Stimulated activated naive CD4-positive, alpha-beta T cell (primary cell): ENCODE measurements at regions not wholly inside any gene's neighbourhood (a gene's known extent, or its start where the extent isn't known, plus 50 kb on each side); places are given as distances from the start of the nearest gene placed in this dataset.

ENCODE experiments used
- DNase-seq, 6 experiments: peaks; one replicate each; lab custom pipeline; 2025; lab: John Stamatoyannopoulos, UW

- DNase-seq, result no peak
Observed at GRCh38 chr7:41910940-41911600, 208.2 kb upstream of the INHBA start.

DNA sequence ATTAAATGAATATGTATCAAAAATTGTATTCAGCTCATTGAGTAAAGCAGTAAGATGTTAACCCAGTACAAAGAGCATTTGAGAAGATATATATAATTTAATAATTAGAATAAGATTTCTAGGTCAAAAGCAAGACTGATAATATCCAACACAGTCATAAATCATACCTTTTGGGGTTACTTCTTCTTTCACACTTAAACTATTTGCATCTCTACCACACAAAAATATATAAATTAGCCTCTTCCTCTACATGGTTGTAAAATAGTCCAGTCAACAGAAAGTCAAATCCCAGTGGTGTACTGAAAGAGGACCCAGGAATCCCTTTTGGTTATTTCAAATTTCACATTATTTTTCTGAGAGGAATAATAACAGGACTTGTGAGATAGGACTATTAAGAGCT is 204.6 kb upstream of the INHBA start:
- no peak for DNase-seq

DNA sequence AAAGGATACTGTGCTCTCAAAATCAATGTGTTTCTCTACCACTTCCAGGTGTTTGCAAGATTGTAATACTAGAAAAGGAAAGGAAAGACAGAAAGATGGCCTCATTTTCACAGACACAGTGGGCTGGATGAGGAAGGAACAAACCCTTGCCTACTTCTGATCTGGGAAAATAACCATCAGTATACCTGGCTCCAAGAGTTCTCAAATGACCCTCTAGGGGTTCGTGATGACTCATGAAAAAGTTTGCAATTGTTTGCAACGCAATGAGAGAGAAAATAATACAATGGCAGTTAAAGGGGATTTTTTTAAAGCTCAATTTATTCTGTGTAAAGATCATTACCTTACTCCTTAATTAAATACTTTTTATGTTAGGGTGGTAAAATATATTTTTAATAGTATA is 197.6 kb upstream of the INHBA start:
- no peak for DNase-seq

DNA sequence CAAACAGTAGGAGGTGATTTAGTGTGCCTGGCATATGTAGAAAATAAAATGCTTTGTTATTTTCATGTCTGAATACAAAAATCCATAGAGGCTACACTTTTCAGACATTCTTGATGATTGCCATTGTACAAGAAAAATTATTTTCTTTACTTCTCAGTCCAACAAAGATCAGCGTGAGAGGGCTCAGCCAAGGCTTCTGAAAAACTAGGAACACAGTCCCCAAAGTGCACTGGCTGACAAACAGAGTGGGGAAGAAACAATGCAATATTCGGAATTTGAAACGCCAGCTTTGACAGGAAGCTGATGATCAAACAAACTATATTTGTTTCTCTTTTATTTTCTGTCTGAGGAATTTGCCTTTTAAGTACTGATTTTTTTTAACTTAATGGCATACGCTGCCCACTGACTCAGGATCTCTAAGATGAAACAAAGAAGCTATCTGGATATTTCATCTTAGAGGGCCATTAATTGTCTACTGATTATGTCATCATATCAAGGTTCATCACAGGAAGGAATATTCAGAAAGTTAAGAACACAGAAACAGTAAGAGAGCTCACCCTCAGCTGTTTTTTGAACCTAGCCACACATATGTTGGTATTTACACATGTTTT is 197.0 kb upstream of the INHBA start:
- no peak for DNase-seq

DNA sequence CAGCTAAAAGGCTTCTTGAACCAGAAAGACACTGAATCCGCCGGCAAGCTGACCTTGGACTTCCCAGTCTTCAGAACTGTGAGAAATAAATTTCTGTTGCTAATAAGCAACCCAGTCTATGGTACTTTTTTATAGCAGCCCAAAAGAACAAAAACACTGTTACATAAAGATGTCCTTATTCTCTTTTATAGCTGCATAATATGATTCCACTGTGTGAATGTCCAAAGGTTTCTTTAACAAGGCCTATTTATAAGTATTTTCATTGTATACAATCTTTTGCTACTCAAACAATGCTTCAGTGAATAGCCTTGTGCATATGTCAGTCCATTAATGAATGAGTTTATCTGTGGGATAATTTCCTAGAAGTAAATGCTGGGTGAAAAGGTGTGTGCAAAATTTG is 190.8 kb upstream of the INHBA start:
- no peak for DNase-seq

- DNase-seq, result no peak
Observed at GRCh38 chr7:41892356-41893100, 189.6 kb upstream of the INHBA start.

- DNase-seq, result no peak
Observed at GRCh38 chr7:41891950-41892349, 189.1 kb upstream of the INHBA start.

DNA sequence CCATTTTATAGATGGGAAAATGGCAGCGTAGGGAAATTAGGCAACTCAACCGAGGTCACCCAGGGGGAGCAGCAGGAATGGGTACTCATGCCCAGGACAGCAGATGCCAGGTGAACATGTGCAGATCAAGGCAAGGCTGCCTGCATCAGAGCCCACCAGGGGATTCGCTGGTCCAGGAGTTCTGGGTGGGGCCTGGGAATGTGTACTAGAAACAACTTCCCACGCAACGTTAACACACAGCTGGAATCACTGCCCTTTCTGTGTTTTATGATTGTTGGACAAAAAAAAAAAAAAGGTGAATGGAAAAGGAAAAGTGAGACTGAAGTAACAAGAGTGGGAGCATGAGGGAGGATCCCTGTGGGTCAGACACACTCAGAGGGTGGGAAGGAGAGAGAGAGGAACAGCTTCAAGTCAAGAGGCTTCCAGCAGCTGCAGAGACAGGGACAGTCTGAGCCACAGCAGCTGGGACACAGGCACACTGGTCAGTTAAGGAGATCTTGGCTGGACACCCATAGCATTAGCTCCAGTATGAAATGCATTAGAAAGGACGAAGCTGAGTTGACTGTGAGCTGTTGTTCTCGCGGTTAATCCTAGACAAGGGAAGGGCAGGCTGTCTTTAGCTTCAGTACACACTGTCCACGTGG is 187.9 kb upstream of the INHBA start:
- DNase-seq, result no peak

- no peak for DNase-seq
Observed at GRCh38 chr7:41889472-41889871, 186.6 kb upstream of the INHBA start.

GRCh38 chr7:41889040-41889439 is 186.2 kb upstream of the INHBA start:
- no peak for DNase-seq

DNA sequence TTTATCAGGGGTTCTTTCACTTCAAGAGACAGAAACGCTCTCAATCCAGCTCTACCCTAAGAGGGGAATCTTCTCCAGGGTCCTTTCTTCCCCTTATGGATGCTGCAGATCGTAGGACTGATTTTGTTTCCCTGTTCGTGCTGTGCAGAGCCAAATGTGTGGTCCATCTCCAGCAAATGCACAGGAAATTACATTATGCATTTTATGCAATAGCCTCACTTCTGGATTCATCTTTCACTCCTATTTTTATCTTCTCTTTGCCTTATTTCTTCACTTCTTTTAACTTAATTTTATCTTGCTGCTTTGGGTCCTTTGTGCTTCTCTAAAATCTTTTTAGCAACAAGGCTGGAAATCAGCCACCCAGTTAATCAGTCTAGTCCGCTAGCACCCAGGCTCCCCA is 184.5 kb upstream of the INHBA start:
- no peak for DNase-seq

GRCh38 chr7:41886901-41887311 is 184.0 kb upstream of the INHBA start:
- DNase-seq, result no peak

DNA sequence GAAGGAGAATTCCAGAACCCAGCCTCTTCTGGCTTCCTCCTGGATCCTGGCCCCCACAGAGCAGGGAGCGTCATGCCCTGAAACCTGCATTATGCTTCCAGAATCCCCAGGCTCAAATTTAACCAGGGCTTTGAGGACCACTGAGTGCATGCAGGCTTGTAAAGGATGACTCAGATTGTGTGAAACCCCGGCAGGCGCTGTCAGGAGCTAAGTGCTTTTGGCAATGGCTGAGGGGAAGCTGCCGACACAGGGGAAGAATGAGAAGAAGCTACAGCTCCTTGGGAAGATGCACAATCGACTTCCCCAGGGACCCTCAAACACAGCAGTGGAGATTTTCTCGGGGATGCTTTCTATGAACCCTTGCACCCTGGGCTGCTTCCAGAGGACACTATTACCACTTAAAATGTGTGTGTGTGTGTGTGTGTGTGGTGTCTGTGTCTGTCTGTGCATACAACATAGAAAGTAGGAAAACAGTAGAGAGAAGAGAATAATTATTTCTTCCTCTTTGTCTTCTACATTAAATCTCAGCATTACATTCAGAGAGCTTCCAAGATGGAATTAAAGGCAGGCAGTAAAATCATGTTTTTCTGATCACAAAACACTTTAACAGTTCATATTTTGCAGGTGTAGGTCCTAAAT is 183.5 kb upstream of the INHBA start:
- DNase-seq, result no peak

- no peak for DNase-seq
Observed at GRCh38 chr7:41885748-41886147, 182.9 kb upstream of the INHBA start.

GRCh38 chr7:41885078-41885477 is 182.2 kb upstream of the INHBA start:
- no peak for DNase-seq

DNA sequence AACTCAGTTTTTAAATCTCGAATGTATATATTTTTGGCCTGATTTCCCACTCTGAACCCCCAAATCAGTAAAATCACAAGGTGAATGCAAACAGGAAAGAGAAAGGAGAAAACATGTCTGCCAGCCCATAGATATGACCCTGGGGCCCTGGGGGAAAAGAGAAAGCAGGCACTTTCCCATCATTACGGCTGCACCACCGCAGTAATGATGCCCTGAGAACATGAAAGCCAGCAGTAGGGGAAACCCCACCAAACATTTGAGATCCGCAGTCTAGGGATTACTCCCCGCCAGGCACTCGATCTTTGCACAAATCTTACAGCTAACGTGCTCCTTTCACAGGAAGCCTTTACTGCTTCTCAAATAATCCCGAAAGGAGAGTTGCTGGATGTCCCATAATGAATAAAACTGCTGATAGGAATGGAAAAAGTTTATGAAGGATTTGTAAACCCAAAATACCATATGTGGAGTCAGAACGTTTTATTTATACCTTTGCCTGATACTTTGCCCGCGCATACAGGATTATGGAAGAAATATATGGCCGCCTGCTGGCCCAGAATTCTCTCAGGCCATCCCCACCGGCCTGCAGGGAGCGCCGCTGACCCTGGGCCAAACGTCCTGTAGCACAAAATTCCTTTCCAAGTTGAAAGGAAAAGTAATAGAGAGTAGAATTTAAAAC is 180.0 kb upstream of the INHBA start:
- no peak for DNase-seq

- no peak for DNase-seq
Observed at GRCh38 chr7:41882256-41882655, 179.4 kb upstream of the INHBA start.

DNA sequence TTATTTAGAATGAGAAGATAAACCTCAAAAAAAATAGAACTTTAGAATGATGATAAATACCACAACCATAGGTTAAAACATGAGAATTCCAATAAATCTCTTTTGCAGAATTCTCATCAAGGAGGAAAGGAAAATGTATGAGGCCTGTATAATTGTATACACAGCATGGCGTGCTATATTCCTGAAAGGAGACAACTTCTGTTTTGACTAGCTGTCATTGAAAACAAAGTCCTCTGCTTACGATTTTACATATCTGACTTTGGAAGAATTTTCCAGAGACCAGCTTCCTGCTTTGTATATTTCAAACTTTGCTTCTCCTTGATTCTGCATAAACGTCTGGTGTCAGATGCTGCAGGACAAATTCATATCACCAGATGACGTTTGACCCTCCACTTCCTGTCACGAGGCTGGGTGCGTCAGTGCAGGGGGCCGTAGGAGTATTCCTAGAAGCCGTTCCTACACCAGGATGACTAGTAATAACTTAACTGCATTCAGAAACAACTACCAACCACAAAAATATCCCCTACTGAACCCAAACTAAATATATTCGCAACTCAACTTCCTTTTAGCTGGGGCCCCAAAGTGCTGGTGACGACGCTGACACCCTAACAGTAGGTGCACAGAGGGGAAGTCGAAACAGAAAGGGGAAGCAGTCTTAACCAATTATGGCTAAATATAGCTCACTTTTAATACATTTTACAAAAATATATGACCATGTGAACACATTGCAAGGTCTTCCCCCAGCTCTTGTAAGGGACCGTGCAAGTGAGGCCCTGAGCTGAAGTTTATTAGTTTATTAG is 178.6 kb upstream of the INHBA start:
- DNase-seq, result peak; percentile 9 to 57 (median 35)

GRCh38 chr7:41880107-41880506 is 177.2 kb upstream of the INHBA start:
- no peak for DNase-seq

- no peak for DNase-seq
Observed at GRCh38 chr7:41879403-41879802, 176.5 kb upstream of the INHBA start.
